Esophagus muscularis mucosa (tissue), 4 donors: ENCODE measurements at regions not wholly inside any gene's neighbourhood (a gene's known extent, or its start where the extent isn't known, plus 50 kb on each side); places are given as distances from the start of the nearest gene placed in this dataset.

Source experiments
- EP300 ChIP-seq: sonication (generic); formaldehyde crosslinking; IDR thresholded peaks from one replicate; pipeline ENCODE4 v1.6.1; 2017; ENCODE audit warnings: antibody characterized with exemption
- POLR2A ChIP-seq: fragments of 450-650 bp; IDR thresholded peaks from one replicate; pipeline ENCODE4 v1.6.1; 2017; ENCODE audit warnings: antibody characterized with exemption, moderate library complexity, mild to moderate bottlenecking, low read depth
- POLR2AphosphoS5 ChIP-seq, 2 donors: sonication (generic); formaldehyde crosslinking; IDR thresholded peaks; one replicate each; pipeline ENCODE4 v1.6.1; 2017; ENCODE audit warnings: antibody characterized with exemption in 2 of 2
- TF ChIP-seq, protein P1 (sequence below), 3 experiments: fragments of 200-600 bp in 2 of 3; fragments of 450-650 bp in 1 of 3; sonication (generic) in 2 of 3; IDR thresholded peaks; one replicate each; pipeline ENCODE4 v1.5.1; 2017 to 2019; ENCODE audit warnings: antibody characterized with exemption in 3 of 3, mild to moderate bottlenecking in 2 of 3, moderate library complexity in 1 of 3

DNA sequence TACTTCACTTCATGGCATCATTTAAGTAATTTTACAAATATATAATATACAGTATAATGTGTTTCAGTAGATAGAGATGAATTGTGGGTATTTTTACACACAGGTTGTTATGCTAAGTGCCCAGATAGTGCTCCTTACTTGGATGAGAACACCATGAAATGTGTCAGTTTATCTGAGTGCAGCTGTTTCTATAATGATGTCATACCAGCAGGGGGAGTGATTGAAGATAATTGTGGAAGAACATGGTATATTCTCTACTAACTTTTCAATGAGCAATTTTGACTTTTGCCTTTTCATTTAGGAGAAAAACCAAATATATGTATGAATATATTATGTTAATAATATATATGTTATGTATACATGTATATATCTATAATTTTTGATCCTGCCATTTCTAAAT lies 221.6 kb downstream of the LRRK2 start:
- TF ChIP-seq POLR2A (no peak), POLR2AphosphoS5 (IDR thresholded peaks at IDR 0.05) (no peak), EP300 (no peak)
- TF ChIP-seq, protein P1, sequence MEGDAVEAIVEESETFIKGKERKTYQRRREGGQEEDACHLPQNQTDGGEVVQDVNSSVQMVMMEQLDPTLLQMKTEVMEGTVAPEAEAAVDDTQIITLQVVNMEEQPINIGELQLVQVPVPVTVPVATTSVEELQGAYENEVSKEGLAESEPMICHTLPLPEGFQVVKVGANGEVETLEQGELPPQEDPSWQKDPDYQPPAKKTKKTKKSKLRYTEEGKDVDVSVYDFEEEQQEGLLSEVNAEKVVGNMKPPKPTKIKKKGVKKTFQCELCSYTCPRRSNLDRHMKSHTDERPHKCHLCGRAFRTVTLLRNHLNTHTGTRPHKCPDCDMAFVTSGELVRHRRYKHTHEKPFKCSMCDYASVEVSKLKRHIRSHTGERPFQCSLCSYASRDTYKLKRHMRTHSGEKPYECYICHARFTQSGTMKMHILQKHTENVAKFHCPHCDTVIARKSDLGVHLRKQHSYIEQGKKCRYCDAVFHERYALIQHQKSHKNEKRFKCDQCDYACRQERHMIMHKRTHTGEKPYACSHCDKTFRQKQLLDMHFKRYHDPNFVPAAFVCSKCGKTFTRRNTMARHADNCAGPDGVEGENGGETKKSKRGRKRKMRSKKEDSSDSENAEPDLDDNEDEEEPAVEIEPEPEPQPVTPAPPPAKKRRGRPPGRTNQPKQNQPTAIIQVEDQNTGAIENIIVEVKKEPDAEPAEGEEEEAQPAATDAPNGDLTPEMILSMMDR (IDR thresholded peaks at IDR 0.05): peak in 2 of 3 experiments; percentile 10 to 29
